ENCODE measurements at regions not wholly inside any gene's neighbourhood (a gene's known extent, or its start where the extent isn't known, plus 50 kb on each side); places are given as distances from the start of the nearest gene placed in this dataset.
"Not testable (repeated sequence)": the region's sequence is repeated elsewhere in the genome, so short reads cannot be mapped to it uniquely, and the experiment has no call there.

DNA sequence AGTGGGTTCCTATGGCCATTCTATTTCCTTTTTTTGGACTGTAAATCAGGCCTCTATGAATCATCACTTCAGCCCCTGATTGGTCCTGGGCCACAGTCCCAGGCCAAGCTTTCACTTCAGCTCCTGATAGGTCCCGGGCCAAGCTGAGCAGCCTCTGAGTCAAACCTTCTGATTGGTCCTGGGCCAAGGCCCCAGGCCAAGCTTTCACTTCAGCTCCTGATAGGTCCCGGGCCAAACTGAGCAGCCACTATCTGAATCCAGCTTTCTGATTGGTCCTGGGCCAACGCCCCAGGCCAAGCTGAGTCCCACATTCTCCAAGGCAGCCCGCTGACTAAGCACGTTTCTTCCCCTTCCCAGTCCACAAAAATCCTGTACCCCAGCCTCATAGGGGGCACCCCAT is 1972.9 kb upstream of the ACO1 start:
- no peak for ATAC-seq (ENCODE audit: poor library complexity)

DNA sequence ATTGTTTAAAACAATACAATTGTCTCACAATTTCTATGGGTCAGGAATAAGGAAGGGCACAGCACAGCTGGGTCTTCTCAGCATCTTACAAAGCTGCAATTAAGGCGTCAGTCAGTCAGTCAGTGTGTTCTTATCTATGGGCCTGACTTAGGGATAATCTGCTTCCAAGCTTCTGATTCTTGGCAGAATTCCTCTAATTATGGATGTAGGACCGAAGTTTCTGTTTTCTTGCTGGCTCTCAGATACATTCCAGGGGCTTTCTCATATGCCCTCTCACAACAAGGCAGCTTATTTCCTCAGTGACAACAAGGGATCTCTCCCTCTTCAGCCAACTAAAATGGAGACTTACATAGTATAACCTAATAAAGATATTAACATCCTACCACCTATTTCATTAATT is 1925.3 kb upstream of the ACO1 start:
- intact Hi-C loops (cut with DNase I) = no loop called here
- DNase-seq (no peak), ATAC-seq (ENCODE audit: poor library complexity) (no peak)

More for the DNA sequence above, 1972.9 kb upstream of the ACO1 start:
- intact Hi-C loops (cut with DNase I) = no loop called here
- peak; percentile 19 for DNase-seq

DNA sequence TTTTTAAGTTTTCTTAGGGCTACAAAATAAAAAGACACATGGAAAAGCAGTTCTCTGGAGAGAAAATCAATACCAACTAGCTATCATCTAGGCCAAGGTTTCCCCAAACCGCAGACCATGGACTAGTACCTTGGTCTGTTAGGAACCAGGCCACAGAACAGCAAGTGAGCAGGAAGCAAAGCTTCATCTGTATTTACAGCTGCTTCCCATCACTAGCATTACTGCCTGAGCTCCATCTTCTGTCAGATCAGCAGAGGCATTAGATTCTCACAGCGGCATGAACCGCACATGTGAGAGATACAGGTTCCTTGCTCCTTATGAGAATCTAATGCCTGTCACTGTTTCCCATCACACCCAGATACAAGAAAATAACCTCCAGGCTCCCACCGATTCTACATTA is 1907.6 kb upstream of the ACO1 start:
- ATAC-seq (ENCODE audit: poor library complexity) (no peak), DNase-seq (no peak)
- intact Hi-C loops (cut with DNase I) = no loop called here

DNA sequence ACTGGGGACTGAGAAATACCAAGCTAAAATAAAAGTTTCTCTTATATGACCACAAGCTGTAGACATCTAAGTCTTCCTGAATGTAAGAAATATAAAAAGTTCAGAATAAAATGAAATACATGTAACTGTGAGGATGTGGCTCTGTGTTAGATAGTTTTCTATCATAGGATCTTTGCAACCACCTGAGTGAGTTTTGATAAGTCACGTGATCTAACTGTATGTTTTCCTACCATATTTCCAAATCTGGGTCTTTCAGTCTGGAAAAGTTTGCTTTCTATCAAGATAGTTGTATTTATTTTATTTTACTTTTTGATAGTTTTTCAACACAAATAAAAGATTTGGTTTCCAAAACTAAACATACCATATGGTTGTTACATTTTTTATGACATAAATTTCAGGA is 1905.8 kb upstream of the ACO1 start:
- no peak for DNase-seq
- no peak for ATAC-seq (ENCODE audit: poor library complexity)
- intact Hi-C loops (cut with DNase I) = no loop called here

DNA sequence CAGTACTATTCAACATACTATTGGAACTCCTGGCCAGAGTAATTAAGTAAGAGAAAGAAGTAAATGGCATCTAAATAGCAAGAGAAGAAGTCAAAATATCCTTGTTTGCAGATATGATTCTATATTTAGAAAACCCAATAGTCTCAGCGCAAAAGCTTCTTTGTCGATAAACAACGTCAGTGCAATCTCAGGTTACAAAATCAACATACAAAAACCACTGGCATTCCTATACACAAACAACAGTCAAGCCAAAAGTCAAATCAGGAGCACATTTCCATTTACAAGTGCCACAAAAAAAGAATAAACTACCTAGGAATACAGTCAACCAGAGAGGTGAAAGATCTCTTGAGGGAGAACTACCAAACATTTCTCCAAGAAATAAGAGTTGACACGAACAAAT is 1901.9 kb upstream of the ACO1 start:
- no peak for ATAC-seq (ENCODE audit: poor library complexity)

DNA sequence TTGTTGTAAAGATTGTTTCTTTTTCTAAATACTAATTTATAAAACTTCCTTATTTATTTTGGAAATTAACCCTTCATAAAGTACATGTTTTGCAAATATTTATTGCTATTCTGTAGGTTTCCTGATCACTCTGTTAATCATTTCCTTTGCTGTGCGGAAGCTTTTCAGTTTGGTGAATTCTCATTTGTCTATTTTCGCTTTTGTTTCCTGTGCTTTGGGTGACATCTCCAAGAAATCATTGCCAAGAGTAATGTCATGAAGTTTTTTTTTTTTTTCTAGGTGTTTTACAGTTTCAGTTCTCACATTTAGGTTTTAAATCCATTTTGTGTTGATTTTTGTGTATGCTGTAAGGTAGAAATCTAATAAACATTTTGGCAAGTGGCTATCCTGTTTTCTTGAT is 1899.8 kb upstream of the ACO1 start:
- intact Hi-C loops (cut with DNase I) = no loop called here
- no peak for ATAC-seq (ENCODE audit: poor library complexity)
- DNase-seq = no peak

More for the DNA sequence above, 1901.9 kb upstream of the ACO1 start:
- no peak for DNase-seq
- intact Hi-C loops (cut with DNase I) = no loop called here

DNA sequence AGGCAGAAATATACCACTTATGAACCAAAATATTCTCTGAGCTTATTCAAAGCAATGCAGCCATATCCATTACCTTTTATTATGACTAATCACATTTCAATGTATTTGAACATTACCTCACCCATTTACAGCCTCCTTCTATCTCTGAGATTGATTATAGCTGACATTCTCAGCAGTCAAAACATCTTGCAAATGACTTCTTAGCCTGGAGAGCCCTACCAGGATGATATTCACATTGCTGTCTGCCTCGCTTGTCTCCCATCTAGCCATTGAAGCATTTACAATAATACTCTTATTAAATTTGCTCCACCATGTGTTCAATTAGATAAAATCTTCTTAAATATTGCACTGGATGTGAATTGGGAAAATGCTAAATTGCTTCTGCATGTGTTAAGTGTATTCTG is 1879.9 kb upstream of the ACO1 start:
- intact Hi-C loops (cut with DNase I) = no loop called here
- ATAC-seq (ENCODE audit: poor library complexity) = no peak
- no peak for DNase-seq

DNA sequence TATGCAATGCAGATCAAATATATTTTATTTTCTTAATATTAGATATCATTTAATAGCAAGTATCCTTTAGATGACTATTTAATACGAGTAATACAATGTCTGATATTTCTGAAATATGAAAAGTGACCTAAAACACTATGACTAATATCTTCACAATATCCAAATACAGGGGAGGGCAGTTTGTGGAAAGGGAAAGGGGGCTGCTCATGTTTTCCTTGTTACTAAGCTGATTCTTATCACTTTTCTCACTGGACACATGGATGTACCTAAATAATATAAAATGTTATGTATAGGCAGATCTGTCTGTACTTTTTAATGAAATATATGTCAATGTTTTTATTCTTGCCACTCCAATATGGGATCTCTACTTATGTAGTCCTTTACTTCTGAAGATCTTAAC is 1879.1 kb upstream of the ACO1 start:
- intact Hi-C loops (cut with DNase I) = no loop called here
- DNase-seq = no peak
- ATAC-seq (ENCODE audit: poor library complexity) = no peak

DNA sequence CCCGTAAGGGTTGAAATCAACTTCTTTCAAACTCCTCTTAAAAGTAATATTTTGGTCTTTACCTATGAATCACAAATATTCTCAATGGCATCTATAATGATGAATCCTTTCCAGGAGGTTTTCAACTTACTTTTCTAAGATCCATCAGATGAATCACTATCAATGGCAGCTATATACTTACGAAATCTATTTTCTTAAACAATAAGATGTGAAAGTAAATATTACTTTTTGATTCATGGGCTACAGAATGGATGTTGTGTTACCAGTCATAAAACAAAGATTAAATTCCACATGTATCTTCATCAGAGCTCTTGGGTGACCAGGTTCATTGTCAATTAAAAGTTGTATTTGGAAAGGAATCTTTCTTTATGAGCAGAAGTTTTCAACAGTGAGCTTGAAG is 1877.7 kb upstream of the ACO1 start:
- DNase-seq (no peak), ATAC-seq (ENCODE audit: poor library complexity) (no peak)
- intact Hi-C loops (cut with DNase I) = no loop called here

DNA sequence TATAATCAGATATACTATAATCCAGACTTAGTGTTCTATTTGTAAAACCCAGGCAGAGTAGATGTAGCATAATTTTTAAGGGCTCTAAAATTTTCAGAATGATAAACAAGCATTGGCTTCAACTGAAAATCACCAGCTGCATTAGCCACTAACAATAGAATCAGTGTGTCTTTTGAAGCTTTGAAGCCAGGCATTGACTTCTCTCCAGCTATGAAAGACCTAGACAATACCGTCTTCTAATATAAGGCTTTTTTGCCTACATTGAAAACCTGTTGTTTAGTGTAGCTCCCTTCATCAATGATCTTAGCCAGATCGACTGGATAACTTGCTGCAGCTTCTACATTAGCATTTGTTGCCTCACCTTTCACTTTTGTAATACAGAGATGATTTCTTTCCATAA is 1877.3 kb upstream of the ACO1 start:
- intact Hi-C loops (cut with DNase I) = no loop called here
- no peak for DNase-seq
- ATAC-seq (ENCODE audit: poor library complexity) = no peak

DNA sequence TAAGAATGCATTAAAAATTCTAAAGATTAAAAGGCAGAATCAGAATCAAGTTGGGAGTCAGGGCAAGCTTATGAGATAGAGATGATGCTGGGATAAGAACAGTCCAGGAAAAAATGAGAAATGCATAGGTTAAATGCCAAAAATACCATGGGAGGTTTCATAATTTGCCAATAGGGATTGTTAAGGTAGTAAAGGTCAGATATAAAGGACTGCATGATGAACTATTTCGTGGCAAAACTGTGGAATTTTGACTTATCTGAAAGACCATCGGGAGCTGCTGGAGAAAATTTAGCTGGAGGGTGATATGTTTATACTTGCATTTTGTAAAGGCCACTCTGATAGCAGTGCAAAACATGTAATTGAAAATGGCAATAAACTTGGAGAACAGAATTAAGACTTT is 1872.8 kb upstream of the ACO1 start:
- intact Hi-C loops (cut with DNase I) = no loop called here
- no peak for ATAC-seq (ENCODE audit: poor library complexity)
- no peak for DNase-seq

DNA sequence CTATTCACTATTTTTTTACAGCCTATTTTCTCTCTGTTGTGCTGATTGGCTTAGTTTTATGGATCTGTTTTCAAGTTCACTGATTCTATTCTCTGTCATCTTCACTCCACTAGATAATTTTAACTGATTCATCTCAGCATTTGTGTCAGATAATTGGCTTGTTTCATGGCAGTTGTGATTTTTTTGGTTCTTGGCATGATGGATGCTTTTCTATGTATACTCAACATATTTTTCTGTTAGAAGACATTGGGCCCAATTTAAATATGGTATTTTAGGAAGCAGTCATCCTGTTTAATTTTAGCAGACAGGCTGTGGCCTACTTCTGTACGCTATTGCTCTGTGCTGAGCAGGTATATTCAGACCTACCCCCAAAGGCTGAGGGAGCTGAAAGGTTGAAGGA is 1865.3 kb upstream of the ACO1 start:
- ATAC-seq (ENCODE audit: poor library complexity) (no peak), DNase-seq (no peak)
- intact Hi-C loops (cut with DNase I) = no loop called here

DNA sequence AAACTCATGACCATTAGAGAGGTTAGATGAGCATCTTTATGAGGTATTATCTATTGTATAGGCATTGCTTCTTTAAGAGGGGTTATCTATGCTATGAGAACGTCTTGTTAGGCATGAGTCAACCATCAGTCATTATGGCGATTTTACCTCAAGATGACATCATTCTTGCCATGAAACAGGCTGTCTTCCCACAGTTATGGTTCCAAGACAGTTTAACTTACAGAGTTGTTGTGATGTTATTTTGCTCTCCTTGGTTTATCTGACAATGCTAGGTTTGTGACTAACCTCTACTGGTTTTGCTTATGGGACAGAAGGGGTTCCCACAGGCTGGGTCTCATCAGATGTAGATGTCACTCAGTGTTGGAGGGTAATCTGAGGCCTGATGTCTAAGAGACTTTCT is 1864.7 kb upstream of the ACO1 start:
- ATAC-seq (ENCODE audit: poor library complexity) = no peak
- intact Hi-C loops (cut with DNase I) = no loop called here

DNA sequence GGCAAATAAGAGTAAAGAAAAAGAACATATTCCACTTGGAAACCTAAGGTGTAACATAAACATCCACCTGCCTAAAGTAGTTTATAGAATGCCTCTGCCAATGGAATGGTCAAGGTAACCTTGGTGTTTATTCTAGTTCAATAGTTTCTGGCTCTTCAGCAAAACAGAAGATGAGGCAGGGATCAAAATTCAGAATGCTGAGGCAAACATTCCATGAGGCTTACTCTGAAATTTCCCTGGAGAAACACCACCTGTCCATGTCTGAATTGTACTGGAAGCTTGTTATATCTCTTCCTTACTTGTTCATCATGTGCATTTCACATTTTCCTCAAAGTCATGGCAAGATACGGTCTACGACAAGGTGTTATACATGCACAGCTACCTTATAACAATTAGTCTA is 1862.4 kb upstream of the ACO1 start:
- DNase-seq = no peak
- ATAC-seq (ENCODE audit: poor library complexity) = no peak
- intact Hi-C loops (cut with DNase I) = no loop called here

More for the DNA sequence above, 1864.7 kb upstream of the ACO1 start:
- DNase-seq = no peak

DNA sequence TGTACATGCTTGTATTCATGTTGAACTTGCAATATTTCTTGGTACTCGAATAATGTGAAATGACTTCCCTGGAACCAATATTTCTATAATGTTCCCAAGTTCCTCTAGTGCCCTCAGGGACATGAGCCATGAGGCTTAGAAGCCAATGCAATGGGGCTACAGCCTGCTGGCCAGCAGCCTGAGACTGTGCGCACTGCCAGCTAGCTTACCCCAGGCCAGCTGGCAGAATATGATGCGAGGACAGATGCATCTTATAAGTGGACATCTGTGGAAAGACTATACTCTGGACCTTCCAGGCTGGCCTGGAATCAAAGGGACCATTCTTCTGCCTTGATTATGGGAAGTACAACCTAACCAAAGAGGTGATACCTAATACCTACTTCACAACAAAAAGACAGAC is 1862.0 kb upstream of the ACO1 start:
- DNase-seq (no peak), ATAC-seq (ENCODE audit: poor library complexity) (no peak)
- intact Hi-C loops (cut with DNase I) = no loop called here

DNA sequence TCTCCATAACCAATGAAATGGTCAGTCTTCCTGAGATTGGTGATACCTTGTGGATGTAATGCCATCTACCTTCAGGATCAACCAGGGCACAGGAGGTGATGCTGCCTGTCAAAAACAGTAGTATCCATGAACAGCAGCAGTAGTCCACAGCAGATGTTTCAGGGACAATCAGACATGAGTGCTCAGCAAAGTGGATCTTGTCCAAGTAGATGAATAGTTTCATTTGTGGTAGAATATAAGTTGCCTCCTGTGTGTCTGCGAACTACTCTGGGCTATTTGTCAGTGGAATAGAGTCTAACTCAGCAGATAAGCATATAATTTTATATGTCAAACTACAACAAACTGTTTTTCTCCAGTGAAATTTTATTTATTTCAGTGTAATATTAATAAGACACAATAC is 1860.1 kb upstream of the ACO1 start:
- intact Hi-C loops (cut with DNase I) = no loop called here
- DNase-seq (no peak), ATAC-seq (ENCODE audit: poor library complexity) (no peak)

DNA sequence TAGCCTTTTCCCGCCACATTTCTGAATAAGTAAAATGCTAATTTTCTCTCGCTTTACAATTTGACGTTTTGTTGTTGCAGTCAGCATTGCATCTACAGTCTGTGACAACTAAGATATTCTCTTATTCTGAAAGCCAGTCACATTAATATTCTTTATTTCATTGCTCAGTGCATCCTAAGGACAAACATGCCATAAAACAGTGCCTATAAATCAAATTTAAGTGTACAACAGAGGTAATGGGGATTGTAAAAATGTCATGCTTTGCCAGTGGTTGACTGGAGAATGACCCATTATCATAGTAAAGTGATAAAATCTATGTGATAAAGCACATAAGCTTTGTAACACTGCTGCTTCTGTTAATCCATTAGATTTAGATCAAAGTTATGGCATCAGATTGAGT is 1850.0 kb upstream of the ACO1 start:
- intact Hi-C loops (cut with DNase I) = no loop called here
- DNase-seq (no peak), ATAC-seq (ENCODE audit: poor library complexity) (no peak)

DNA sequence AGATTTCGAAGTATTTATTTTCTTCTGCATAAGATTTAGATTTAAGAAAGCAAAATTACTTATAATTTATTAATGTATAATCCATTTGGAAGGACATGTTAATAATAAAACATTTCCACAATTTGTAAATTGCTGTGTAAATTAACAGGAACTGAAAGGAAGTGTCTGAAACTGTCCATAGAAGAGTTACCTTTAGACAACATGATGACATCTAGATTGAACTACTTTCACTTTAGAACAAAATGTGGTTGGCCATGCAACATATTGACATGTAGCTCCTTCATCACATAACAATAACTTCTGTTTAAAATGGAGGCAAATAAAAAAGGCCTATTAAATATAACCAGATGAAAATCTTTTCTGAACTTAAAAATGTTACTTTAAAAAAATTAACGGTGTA is 1849.5 kb upstream of the ACO1 start:
- intact Hi-C loops (cut with DNase I) = no loop called here
- DNase-seq = no peak
- ATAC-seq (ENCODE audit: poor library complexity) = no peak

DNA sequence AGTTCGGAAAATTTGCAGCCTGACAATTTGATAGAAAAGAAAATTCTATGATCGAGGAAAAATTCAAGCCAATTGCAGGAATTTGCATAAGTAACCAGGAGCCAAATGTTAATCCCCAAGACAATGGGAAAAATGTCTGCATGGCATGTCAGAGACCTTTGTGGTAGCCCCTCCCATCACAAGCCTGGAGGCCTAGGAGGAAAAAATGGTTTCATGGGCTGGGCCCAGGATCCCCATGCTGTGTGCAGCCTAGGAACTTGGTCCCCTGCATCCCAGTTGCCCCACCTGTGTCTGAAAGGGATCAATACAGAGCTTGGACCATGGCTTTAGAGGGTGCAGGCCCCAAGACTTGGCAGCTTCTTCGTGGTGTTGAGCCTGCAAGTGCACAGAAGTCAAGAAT is 1847.9 kb upstream of the ACO1 start:
- intact Hi-C loops (cut with DNase I) = no loop called here
- DNase-seq = no peak

DNA sequence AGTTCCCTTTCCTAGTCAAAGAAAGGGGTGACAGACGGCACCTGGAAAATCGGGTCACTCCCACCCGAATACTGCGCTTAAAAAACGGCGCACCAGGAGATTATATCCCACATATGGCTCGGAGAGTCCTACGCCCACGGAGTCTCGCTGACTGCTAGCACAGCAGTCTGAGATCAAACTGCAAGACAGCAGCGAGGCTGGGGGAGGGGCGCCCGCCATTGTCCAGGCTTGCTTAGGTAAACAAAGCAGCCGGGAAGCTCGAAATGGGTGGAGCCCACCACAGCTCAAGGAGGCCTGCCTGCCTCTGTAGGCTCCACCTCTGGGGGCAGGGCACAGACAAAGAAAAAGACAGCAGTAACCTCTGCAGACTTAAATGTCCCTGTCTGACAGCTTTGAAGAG is 1844.7 kb upstream of the ACO1 start:
- ATAC-seq (ENCODE audit: poor library complexity); intact Hi-C loops (cut with DNase I); DNase-seq: not testable (repeated sequence)

More for the DNA sequence above, 1847.9 kb upstream of the ACO1 start:
- no peak for ATAC-seq (ENCODE audit: poor library complexity)

DNA sequence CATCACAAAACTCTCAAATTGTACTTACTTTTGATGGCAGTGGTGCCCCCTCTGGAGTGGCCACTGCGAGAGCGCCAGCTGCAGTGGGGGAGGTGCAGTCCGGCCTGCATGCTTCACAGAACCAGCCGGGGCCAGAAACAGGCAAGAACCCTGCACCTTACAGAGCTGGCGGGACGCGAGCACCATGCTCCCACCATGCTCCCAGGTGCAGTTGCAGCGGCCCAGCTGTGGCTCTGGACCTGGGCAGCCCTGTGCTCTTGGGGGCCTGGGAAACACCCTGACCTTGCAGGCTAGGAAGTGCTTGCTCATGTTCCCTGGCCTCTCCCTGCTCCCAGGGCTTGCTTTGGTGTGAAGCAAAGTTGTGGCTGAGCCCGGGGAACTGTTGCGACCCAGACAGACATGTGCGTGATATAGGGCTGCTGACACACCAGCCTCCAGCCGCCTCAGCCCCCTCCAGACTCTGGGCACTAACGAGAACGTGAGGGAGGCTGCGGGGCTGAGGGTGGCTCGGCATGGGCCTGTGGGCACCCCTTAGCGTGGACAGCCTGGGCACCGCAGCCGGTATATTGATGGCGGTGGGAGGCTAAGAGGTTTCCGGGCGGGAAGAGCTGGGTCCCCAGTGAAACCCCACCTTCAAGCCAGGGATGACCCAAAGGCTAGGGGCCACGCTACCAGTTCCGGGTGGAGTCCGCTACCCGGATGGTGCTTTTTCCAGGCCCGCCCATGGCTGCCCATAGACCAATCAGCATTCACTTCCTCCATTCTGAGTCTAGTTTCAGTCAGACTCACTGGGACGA is 1809.9 kb upstream of the ACO1 start:
- intact Hi-C loops (cut with DNase I) = no loop called here
- DNase-seq = peak; percentile 36
- no peak for ATAC-seq (ENCODE audit: poor library complexity)

All from Right ventricle myocardium superior (tissue), 1 donor.